ENCODE measurements at regions not wholly inside any gene's neighbourhood (a gene's known extent, or its start where the extent isn't known, plus 50 kb on each side); places are given as distances from the start of the nearest gene placed in this dataset.
A peak's percentile ranks its signal among the peaks of the same experiment; 100 is the strongest.

DNA sequence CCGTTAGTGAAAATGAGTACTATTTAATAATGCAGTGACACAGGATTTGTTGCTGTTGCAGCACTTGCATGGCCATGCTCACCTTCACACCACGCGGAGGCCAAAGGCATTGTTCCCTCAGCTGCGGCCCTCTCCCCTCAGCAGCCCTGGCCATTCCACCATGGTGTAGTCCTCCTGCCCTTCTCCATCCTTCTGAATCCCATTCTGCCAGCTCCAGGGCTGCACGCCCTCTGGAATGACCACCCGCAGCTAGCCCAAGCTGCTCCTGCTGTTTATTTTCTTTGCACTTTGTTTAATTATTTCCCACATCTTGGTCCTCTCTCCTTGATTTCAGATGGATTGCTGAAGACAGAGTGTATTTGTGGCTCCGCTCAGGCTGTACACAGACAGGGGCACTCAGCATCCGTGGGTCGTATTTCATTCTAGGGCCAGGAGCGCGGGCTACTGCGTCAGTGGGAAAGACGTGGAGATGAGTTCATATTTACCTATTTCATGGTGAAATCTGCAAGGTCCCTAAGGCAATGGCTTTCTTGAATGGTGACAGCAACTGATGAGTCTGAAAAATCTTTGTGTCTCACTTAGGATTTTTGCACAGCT, 81.4 kb upstream of the DUSP22 start:
- DNase-seq, result no peak

DNA sequence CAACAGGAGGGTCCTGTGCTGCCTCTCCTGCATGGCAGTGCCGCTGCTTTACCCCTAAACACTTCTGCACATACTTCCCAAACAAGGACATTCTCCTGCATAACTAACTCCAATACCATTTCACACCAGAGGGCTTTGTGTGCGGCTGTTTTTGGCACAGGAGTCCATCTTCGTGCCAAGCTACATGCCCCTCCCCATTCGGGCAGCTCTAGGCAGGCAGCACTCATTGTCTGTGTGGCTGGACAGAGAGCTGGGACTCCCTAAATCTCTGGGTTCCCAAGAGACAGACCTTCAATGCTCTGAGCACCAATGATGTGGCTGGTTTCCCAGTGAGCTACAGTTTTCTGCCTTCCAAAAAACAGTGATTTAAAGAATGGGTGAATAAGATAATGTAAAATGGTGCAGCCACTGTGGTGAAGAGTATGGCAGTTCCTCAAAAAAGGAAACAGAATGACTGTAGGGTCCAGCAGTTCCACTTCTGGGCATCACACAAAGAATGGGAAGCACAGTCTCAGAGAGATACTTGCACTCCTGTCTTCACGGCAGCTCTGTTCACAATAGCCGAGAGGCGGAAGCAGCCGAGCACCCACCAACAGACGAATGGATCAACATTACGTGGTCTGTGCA, 80.3 kb upstream of the DUSP22 start:
- no peak for DNase-seq

DNA sequence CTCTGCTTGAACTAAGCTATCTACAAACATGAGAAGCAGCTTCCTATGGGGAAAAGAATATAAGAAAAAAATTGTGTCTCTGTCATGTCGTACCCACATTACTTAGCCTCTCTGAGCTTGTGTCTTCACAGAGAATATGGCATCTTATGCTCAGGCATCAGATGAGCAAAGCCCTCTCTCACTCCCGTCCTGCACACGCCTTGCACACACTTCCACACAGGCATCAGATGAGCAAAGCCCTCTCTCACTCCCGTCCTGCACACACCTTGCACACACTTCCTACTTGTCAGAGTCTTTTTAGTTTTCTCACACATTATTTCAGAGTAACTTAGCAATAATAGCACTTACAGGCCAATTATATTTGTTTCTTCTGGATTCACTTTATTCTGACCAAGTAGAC, 79.0 kb upstream of the DUSP22 start:
- DNase-seq, result no peak

DNA sequence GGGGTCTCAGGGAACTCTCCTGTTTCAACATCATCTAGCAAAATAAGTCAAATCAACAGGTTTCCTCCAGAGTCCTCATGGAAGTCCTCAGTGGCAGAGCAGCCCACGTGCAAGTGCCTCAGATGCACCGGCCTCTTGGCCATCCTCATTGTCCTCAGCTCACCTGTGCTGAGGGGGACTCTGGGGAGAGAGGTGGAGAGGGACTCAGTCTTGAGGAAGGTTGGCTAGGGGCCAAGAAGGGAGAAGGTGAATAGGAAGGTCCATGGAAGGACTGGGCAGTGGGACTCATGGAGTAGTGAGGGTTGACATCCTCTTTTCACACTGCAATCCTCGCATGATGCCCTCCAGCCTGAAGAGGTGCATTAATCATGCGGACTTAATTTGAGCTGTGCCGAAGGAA, 77.9 kb upstream of the DUSP22 start:
- DNase-seq, result no peak

DNA sequence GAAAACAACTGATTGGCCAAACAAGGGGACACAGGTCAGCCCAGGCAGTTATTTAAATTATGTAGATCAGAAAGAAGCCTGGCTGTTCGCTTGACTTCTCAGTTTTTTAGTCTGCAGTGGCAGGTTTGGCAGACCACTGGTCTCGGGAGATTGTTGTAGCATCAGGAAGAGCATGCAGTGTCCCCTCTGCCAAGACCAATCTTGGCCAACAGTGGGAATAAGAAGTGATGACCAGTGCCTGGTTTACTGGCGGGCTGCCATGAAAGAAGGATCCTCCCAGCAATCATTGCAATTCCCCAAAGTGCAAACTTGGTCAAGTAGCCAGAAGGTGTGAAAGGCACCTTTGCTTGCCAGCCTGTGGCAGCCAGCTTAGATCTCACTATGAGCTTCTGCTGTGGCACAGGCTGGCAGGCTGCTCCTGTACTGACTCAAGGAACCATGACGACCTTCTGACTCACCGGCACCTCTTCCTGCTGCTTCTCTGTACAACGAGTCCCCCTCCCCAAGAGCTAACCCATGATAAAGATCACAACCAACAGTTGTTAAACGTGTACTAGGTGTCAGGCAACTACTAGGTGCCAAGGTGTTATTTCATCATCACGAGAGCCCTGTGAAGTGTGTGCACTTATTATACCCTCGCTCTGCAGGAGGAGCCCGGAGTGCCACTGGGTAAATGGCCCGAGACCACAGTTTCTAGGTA, 76.8 kb upstream of the DUSP22 start:
- DNase-seq, result peak in 1 of 2 donors; percentile 12

DNA sequence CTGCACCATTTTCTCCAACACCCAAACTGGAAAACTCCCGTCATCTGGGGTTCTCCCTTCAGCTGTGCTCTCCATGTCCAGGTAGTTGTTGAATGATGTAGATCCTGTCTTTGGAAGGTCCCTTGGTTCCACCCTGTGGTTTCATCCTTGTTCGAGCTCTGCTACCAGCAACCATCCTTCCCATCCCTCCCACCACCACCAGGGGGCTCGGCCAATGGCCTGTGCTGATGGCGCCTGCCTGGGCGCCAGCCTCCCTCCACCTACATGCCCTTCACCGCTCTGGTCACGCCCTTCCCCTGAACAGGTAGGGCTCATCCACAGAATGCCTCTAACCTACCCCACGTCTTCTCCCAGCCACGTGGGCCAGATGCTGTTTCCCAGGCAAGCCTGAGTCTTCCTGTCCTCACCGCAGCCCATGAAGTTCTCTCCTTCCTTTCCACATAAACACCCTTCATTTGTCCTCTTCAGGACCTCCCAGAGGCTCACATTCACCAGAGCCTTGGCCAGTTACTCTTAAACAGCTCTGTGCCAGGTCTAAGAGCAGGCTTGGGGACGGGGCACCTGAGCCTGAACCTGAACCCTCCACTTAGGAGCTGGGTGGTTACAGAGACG, 75.1 kb upstream of the DUSP22 start:
- no peak for DNase-seq

DNA sequence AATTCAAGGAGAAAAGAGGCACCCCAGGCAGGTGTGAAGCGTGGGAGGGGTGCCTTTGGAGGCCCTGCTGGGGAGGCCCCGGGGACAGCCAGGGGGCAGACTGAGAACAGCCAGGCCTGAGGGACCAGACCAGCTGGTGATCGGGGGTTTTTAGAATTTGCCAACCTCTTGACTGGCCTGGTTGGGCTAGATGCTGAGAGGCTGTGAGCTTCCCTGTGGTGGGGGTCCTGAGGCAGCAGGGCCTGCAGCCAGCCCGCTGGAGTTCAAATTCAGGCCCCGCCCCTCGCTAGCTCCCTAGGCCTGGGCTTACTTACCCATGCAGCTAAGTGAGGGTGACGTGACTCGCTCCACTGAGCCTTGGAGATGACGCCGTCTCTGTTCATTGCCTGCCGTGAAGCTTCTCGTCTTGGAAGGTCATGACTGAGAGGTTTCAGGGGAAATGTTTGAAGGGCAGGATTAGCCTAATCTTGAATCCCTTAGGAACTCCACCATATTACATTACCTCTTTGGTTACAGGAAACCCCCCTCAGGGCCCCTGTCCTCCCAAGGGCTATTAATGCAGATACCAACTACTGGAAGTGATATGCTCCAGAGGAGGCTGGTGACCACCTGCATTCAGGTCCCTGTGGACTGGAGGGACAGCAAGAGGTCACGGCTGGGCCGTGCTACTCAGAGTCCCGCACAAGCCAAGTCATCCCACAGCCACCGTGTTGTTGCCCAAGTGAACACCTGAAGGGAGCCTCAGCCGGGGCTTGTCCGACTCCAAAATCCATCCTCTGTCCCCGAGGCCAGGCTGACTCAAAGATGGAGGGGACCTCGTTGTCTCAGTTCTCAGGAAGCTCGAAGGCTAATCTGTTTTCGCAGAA, 73.9 kb upstream of the DUSP22 start:
- no peak for DNase-seq

DNA sequence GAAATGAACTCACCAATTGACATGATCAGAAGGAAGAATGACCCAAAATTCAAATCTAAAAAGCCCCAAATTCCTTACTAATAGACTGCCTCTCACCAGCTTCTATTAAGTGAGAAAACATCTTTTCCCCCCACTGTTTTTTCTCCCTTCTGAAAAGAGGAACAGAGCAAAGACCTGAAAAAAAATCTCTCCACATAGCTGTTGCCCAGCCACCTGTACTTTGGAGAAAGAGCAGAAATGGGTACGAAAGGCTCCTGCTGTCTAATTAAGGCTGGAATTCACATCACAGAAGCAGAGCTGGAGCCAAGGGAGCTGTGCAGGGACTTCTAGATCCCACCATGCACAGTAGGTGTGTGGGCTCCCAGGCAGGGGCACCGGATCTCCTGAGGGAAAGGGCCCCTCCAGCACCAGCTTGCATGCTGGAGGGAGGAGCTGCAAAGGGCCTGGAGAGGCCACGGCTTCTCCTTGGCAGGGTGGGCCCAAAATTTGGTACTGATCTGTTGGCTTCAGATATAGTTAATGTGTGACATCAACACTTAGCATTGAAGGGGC, 73.2 kb upstream of the DUSP22 start:
- DNase-seq, result no peak

DNA sequence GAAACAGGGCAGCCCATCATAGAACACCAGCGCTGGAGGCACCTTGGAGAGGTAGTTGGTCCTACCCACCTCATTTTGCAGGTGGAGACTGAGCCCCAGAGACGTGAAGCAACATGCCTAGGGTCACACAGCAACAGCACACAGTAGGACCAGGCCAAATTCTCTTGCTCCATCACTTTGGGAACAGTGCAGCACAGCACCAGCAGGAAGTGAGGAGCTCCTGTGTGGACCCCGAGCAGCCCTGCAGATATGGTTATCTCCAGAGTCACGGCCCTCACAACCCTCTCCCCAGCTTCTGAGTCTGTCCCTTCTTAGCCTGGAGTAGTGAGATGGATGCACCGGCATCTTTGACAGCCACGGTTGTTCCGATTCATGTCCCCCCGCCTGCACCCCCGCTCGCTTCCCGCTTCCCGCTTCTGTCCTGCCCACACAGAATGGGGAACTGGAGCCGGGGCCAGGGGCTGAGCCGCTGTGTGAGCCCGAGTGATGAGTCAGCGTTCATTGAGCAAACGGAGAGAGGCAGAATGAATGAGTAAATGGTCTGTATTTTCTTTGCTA, 72.6 kb upstream of the DUSP22 start:
- peak; percentile 66 to 79 for DNase-seq

DNA sequence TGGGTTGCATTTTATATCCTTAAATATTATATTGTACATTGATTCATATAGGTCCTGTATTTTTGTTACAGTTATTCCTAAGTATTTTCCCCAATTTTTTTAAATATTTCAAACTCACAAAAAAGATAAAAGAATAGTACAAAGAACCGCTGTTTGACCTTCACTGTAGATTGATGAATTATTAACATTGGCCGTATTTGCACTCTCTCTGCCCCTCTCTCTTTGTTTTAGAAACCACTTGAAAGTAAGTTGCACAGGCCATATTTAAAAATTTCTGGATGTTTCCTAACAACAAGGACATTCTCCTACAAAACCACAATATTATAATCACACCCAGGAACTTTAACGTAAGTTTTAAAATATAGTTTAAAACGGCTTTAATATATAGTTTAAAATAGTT, 72.0 kb upstream of the DUSP22 start:
- DNase-seq, result no peak

DNA sequence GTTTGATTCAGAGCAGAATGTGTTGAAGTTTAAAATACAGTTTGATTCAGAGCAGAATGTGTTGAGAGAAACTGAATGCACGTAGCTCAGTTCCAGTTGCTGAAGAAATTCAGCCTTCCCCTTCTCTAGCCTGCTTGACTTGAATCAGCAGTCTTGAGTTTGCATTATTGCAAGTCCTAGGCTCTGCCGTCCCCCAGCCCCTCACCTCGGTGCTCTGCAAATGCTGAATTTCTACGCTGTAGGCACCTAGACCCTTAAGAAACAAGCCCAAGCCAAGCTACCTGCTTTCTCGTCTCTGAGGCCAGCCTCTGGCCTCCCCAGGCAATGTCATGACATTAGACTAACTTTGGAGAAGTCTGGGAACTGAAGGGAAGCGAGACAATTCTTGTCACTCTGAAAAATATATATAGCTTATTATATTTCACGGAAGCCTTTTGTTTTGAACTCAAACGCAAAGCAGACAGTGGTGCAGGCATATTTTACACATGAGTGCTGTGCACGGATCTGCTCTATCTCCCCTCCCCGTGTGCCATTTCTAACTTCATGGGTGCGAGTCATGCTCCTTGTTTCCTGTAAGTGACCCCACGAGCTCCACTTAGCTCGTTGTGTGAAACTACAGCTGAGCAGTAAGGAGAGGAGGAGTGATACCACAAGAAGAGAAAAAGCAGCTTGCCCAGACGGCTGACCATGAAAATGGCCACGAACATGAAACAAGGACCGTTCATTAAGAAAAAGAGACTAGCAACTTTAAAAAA, 71.4 kb upstream of the DUSP22 start:
- DNase-seq, result no peak

DNA sequence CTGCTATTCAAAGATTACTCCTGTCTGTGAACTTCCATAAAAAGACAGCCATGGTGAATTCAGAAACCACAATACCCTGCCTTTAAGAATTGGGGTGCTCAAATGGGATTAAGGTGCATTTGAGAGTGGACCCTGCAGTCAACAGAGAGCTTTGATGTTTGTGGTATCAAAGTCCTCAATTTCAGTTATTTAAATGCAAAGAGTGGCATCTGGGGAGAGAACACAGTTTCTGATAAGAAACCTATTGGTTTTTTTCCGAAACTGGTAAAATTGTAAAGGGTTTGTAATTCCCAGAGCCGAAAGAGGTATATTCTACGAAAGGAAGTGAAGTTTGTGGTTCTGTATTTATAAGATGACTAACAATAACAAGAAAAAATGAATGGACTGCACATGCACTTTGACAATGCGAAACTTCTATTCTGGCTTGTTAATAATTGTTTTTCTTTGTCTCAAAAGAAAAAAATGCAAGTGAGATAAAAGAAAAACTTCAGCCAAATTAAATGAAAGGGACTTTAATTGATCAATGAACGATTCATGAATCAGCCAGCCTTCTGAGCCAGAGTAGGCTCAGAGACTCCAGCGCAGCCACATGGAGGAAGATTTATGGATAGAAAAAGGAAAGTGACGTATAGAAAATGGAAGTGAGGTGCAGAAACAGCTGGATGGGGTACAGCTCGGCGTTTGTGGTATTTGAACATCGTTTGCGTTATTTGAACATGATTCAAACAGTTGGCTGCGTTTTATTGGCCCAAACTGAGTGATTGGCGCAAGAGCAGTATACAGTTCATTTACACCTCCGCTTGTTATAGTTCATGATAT, 70.5 kb upstream of the DUSP22 start:
- DNase-seq, result no peak

DNA sequence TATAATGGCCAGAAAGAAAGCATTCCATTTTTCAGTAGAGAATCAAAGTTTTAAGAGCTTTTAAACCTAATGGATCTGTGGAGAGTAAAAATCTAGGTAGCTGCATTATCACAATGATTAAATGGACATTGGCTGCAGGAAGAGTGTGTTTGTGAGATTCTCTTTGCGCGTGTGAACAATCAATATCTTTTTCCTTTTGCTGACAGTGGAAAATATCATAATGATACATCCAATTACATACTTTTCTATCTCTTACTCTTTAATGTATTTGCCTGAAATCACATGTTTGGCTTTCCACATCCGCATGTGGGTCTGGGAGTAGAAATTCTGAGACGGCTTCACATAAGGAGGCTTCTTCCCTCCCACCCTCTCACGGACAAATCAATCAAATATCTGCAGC, 69.8 kb upstream of the DUSP22 start:
- DNase-seq, result no peak

DNA sequence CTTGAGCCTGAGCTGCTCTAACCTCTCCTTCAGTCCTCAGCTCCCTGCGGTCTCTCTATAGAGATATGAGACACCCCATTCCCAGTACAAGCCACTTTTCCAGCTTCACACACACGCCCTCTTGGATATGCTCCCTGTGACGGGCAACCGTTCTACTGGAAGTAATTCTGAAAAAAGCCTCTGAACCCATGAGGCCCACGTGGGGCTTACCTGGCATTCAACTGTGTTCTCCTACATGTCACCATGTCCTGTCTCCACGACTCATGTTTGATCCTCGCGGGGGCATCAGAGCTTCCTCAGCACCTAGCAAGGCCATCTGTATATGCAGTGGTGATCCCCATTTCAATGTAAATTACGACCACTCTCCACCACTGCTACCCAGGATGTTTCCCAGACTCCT, 69.2 kb upstream of the DUSP22 start:
- no peak for DNase-seq

DNA sequence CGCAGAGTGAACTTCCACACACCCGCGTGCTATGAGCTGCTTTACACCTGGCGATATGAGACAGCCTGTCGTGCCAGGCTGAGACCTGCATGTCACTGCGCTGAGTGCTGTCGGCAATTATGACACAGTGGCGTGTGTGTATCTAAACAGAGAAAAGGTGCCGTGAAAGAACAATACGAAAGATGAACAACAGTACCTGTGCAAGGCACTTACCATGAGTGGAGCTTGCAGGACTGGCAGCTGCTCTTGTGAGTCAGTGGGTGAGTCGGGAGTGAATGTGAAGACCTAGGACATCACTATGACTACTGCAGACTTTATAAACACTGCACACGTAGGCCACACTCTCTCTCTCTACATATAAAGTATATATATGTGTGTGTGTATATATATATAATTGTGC, 68.5 kb upstream of the DUSP22 start:
- no peak for DNase-seq

DNA sequence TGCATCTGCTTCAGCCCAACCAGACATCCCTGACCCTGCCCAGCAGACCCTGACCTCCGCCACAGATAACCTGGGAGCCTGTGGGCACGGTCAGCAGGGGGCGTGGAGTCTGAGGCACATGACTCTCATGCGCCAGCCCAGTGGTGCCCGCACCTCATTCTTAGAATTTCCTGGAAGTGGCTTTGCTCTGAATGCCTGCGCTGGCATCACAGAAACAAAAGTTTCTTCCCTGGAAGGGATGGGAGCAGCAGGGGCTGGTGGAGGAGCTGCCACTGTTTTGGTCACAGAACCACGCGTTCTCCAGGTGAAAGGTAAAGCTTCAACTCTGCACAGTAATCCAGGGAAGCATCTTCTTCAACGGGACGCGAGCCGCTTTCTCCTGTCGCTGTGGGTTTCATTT, 67.9 kb upstream of the DUSP22 start:
- DNase-seq, result no peak

DNA sequence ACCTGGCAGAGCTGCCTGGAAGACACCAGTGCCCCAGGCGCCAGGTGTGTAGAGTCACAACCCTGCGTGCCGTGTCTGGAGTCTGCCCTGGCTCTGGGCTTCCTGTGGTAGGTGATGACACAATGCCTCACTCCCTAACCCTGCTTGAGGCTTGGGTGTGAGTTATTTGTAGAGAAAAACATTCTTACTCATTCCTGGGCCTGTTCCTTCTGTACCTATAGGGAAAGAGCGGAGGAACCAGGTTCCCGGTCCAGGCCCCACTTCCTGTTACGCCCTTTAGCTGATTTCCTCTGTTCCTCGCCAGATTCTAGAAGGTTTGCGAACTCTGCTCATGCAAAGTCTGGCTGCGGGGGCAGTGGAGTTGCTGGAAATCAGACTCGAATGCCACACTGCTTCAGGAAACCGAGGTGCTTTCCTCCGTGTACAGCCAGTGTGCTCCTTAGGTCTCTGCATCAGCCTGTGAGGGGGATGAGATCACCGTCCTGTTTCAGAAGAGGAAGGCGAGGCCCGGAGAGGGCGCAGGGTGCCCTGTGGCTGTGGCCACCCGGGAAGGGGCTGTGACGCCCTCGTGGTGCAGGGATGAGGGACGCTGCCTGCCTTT, 67.1 kb upstream of the DUSP22 start:
- peak; percentile 27 to 80 for DNase-seq

DNA sequence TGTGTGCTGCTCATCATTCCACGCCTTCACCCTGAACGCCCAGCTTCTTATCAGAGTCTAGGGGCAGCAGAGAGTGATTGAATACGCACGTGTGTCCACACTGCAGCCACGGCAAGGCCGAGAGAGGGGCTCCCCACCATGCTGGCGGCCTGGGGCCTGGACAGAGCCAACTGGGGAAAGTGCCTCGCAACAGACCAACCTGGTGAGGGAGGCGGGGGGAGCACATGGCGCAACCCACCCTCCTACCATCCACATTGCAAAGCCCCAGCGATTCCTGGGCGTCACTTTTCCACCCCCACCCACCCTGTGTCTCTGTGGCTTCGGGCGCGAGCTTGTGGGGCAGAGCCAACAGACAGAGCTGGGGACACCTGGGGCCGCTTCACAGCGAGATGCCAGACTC, 66.4 kb upstream of the DUSP22 start:
- DNase-seq, result no peak

DNA sequence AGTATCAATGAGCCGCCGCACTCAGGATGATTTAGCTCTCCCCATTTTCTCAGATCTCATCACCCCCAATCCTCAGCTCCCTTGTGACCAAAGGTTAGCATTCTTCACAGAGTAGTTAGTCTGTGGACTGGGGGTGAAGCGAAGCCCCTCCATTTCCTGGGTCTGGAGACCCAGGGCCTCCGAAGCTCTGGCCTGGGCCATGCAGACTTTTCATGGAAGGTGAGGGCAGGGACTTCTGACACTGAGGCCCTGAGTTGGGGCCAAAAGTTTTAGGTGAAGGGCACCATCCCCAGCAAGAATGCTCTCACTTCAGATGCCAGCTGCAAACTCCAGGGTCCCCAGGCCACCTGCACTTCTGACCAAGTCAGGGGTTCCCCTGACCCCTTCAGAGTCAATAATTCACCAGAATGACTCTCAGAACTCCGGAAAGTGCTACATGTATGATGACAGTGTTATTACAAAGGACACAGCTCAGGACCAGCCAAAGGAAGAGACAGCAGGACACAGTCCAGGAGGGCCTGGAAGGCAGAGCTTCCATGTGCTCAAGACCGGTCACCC, 65.7 kb upstream of the DUSP22 start:
- DNase-seq, result no peak

All from bone marrow (tissue), 2 donors.